ENCODE measurements at regions not wholly inside any gene's neighbourhood (a gene's known extent, or its start where the extent isn't known, plus 50 kb on each side); places are given as distances from the start of the nearest gene placed in this dataset.

GRCh38 chr12:102781117-102781516, 135.9 kb downstream of the PAH start:
- ChIA-PET CTCF (no interaction called here), POLR2A (no interaction called here)
- no peak for TF ChIP-seq FOXA1 (IDR thresholded peaks at IDR 0.05)
- no peak for TF ChIP-seq SUZ12 (IDR thresholded peaks at IDR 0.05)
- TF ChIP-seq NFRKB (IDR thresholded peaks at IDR 0.05): no peak
- no peak for TF ChIP-seq HDGF (IDR thresholded peaks at IDR 0.05; ENCODE audit: borderline replicate concordance)
- TF ChIP-seq FOXK2 (IDR thresholded peaks at IDR 0.05): no peak
- no peak for TF ChIP-seq BHLHE40 (IDR thresholded peaks at IDR 0.05; ENCODE audit: borderline replicate concordance)
- TF ChIP-seq L3MBTL2 (conservative IDR thresholded peaks at IDR 0.05): no peak
- TF ChIP-seq ZNF384 (IDR thresholded peaks at IDR 0.05): no peak
- no peak for TF ChIP-seq ARNT (IDR thresholded peaks at IDR 0.05)
- TF ChIP-seq PKNOX1 (IDR thresholded peaks at IDR 0.05): no peak
- no peak for TF ChIP-seq LEF1 (IDR thresholded peaks at IDR 0.05; ENCODE audit: borderline replicate concordance)
- TF ChIP-seq ELF4 (IDR thresholded peaks at IDR 0.05): no peak
- no peak for TF ChIP-seq TARDBP (IDR thresholded peaks at IDR 0.05)
- no peak for TF ChIP-seq FOXM1 (IDR thresholded peaks at IDR 0.05; ENCODE audit: borderline replicate concordance)
- TF ChIP-seq SP1 (IDR thresholded peaks at IDR 0.05): no peak
- no peak for TF ChIP-seq CTBP1 (IDR thresholded peaks at IDR 0.05; ENCODE audit: borderline replicate concordance)
- DNase-seq (ENCODE audit: extremely low spot score): no peak

GRCh38 chr12:102776041-102776440, 141.0 kb downstream of the PAH start:
- DNase-seq (ENCODE audit: extremely low spot score): no peak
- CTCF ChIA-PET: no interaction called here
- TF ChIP-seq CTBP1 (IDR thresholded peaks at IDR 0.05; ENCODE audit: borderline replicate concordance) (no peak), BHLHE40 (IDR thresholded peaks at IDR 0.05; ENCODE audit: borderline replicate concordance) (no peak), LEF1 (IDR thresholded peaks at IDR 0.05; ENCODE audit: borderline replicate concordance) (no peak), FOXK2 (IDR thresholded peaks at IDR 0.05) (no peak), HDGF (IDR thresholded peaks at IDR 0.05; ENCODE audit: borderline replicate concordance) (no peak), SP1 (IDR thresholded peaks at IDR 0.05) (no peak), ZNF384 (IDR thresholded peaks at IDR 0.05) (no peak), FOXA1 (IDR thresholded peaks at IDR 0.05) (no peak)
- POLR2A ChIA-PET: no interaction called here

- CTCF ChIA-PET: interaction anchor here (0.6 to 1.0 kb wide), 2 partner anchors 42 to 187 kb away, joined by 3 to 7 read pairs; no protein-coding TSS in a partner anchor
- POLR2A ChIA-PET: no interaction called here
- peak; percentile 52 for DNase-seq (ENCODE audit: extremely low spot score)
- TF ChIP-seq NFRKB (IDR thresholded peaks at IDR 0.05): no peak
- no peak for TF ChIP-seq SUZ12 (IDR thresholded peaks at IDR 0.05)
- no peak for TF ChIP-seq FOXM1 (IDR thresholded peaks at IDR 0.05; ENCODE audit: borderline replicate concordance)
- no peak for TF ChIP-seq ZNF384 (IDR thresholded peaks at IDR 0.05)
- no peak for TF ChIP-seq BHLHE40 (IDR thresholded peaks at IDR 0.05; ENCODE audit: borderline replicate concordance)
- TF ChIP-seq TARDBP (IDR thresholded peaks at IDR 0.05): no peak
- no peak for TF ChIP-seq HDGF (IDR thresholded peaks at IDR 0.05; ENCODE audit: borderline replicate concordance)
Observed at GRCh38 chr12:102769323-102769916, 147.6 kb downstream of the PAH start.

DNA sequence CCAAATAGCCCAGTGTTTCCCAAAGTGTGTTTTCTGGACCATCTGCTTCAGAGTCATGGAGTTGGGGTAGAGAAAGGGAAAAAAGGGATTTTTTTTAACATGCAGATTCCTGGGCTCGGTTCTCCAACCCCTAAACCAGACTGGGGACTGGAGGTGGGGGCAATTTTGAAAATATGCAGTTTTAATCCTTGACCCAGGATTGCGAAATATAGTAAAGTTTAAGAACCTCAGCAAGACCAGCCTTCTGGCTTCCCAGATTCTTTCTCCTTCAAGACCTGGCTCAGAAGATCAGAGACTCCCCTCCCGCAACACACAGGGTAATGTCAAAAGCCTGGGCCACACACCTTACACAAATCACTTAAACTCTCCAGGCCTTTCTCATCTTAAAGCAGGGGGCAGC, 150.1 kb downstream of the PAH start:
- no peak for DNase-seq (ENCODE audit: extremely low spot score)
- ChIA-PET POLR2A (no interaction called here), CTCF (no interaction called here)
- TF ChIP-seq FOXK2 (IDR thresholded peaks at IDR 0.05): no peak
- no peak for TF ChIP-seq HDGF (IDR thresholded peaks at IDR 0.05; ENCODE audit: borderline replicate concordance)
- no peak for TF ChIP-seq ARNT (IDR thresholded peaks at IDR 0.05)
- TF ChIP-seq BHLHE40 (IDR thresholded peaks at IDR 0.05; ENCODE audit: borderline replicate concordance): no peak
- no peak for TF ChIP-seq TARDBP (IDR thresholded peaks at IDR 0.05)
- TF ChIP-seq SP1 (IDR thresholded peaks at IDR 0.05): no peak
- TF ChIP-seq SUZ12 (IDR thresholded peaks at IDR 0.05): no peak
- TF ChIP-seq NFRKB (IDR thresholded peaks at IDR 0.05): no peak

DNA sequence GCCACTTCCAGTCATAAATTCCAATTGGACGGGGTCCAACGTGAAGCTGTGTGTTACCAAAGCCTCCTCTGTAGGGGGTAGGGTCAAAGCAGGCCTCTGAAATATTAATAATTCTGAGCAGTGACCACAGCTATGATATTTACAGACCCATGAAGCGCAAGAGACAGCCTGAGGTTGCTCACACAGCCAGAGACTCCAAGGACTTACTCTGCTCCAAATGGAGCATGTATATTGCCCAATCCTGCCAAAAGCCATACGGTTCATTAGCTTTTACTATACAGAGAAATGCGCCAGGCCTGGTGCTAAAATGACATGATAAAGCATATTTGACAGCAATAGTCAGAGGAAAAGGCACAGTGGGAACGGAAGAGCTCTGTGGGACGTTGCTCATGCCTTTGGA, 151.3 kb downstream of the PAH start:
- no peak for DNase-seq (ENCODE audit: extremely low spot score)
- TF ChIP-seq SUZ12 (IDR thresholded peaks at IDR 0.05) (no peak), L3MBTL2 (conservative IDR thresholded peaks at IDR 0.05) (no peak)
- ChIA-PET POLR2A (no interaction called here), CTCF (no interaction called here)

GRCh38 chr12:102763471-102763870, 153.6 kb downstream of the PAH start:
- ChIA-PET CTCF (no interaction called here), POLR2A (no interaction called here)
- TF ChIP-seq FOXK2 (IDR thresholded peaks at IDR 0.05) (no peak), ZNF384 (IDR thresholded peaks at IDR 0.05) (no peak), PKNOX1 (IDR thresholded peaks at IDR 0.05) (no peak), FOXA1 (IDR thresholded peaks at IDR 0.05) (no peak), FOXM1 (IDR thresholded peaks at IDR 0.05; ENCODE audit: borderline replicate concordance) (no peak), LEF1 (IDR thresholded peaks at IDR 0.05; ENCODE audit: borderline replicate concordance) (no peak), CTBP1 (IDR thresholded peaks at IDR 0.05; ENCODE audit: borderline replicate concordance) (no peak), BHLHE40 (IDR thresholded peaks at IDR 0.05; ENCODE audit: borderline replicate concordance) (no peak), L3MBTL2 (conservative IDR thresholded peaks at IDR 0.05) (no peak), ARNT (IDR thresholded peaks at IDR 0.05) (no peak), SUZ12 (IDR thresholded peaks at IDR 0.05) (no peak), SP1 (IDR thresholded peaks at IDR 0.05) (no peak), ELF4 (IDR thresholded peaks at IDR 0.05) (no peak)
- no peak for DNase-seq (ENCODE audit: extremely low spot score)

DNA sequence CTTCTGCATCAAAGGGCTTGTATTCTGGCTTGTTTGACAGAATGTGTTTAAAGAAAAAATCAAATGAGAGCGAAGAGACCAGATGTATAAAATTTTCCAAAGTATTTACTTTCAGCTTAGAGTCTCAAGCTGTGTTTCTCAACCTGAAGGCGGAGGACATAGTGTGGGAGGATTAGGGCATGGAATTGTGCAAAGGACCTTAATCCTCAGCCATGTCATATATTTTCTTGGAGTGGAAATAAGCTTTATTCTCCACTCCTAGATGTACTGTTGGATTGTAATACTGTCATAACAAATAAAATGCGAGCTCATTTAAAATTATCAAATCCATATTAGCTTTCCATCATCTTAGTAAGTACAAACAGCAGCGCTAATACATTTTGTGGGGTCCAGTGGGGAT, 154.0 kb downstream of the PAH start:
- CTCF ChIA-PET: no interaction called here

More for the DNA sequence above, 154.0 kb downstream of the PAH start:
- TF ChIP-seq TARDBP (IDR thresholded peaks at IDR 0.05): no peak
- no peak for TF ChIP-seq FOXM1 (IDR thresholded peaks at IDR 0.05; ENCODE audit: borderline replicate concordance)
- TF ChIP-seq SUZ12 (IDR thresholded peaks at IDR 0.05): no peak
- TF ChIP-seq LEF1 (IDR thresholded peaks at IDR 0.05; ENCODE audit: borderline replicate concordance): no peak
- no peak for TF ChIP-seq L3MBTL2 (conservative IDR thresholded peaks at IDR 0.05)
- no peak for TF ChIP-seq SP1 (IDR thresholded peaks at IDR 0.05)
- POLR2A ChIA-PET: no interaction called here
- DNase-seq (ENCODE audit: extremely low spot score): no peak
